Mesodermal cell (in vitro differentiated cells): ENCODE measurements at regions not wholly inside any gene's neighbourhood (a gene's known extent, or its start where the extent isn't known, plus 50 kb on each side); places are given as distances from the start of the nearest gene placed in this dataset.

Source experiments
- H3K27ac ChIP-seq: 2 replicates; pipeline ENCODE4 v1.7.0; 2013; ENCODE audit warnings: mild to moderate bottlenecking, low read depth, low read length, moderate library complexity; ENCODE audit not compliant: severe bottlenecking
- H3K36me3 ChIP-seq: 2 replicates; pipeline ENCODE4 v1.7.1; 2013; ENCODE audit warnings: mild to moderate bottlenecking, low read length, moderate library complexity; ENCODE audit not compliant: control insufficient read depth, insufficient read depth
- H3K4me1 ChIP-seq: one replicate; pipeline ENCODE4 v1.7.1; 2013; ENCODE audit warnings: mild to moderate bottlenecking, low read length; ENCODE audit not compliant: insufficient read depth, control insufficient read depth, poor library complexity, severe bottlenecking
- H3K4me3 ChIP-seq: 2 replicates; pipeline ENCODE4 v1.7.0; 2013; ENCODE audit warnings: low read length, control low read depth, mild to moderate bottlenecking; ENCODE audit not compliant: insufficient read depth, poor library complexity, severe bottlenecking; ENCODE audit errors: extremely low read depth
- H3K9me3 ChIP-seq: 2 replicates; pipeline ENCODE4 v1.7.1; 2013; ENCODE audit warnings: mild to moderate bottlenecking, low read length, moderate library complexity; ENCODE audit not compliant: control insufficient read depth
- WGBS, 2 experiments: methylation state at CpG; one replicate each; pipeline ENCODE4 v1.1.5; 2013; ENCODE audit warnings: missing lambda C conversion rate in 2 of 2; ENCODE audit not compliant: insufficient coverage in 2 of 2; 5-methylcytosine and 5-hydroxymethylcytosine counted together

DNA sequence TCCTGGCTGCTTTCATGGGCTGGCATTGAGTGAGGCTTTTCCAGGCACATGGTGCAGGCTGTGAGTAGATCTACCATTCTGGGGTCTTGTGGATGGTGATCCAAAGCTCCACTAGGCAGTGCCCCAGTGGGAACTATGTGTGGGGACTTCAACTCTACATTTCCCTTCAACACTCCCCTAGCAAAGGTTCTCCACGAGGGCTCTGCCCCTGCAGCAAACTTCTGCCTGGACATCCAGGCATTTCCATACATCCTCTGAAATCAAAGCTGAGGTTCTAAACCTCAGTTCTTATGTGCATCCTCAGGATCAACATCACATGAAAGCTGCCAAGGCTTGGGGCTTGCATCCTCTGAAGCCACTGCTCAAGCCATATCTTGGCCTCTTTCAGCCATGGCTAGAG lies 282.9 kb upstream of the ZPLD1 start:
- H3K36me3 ChIP-seq, result no peaks in the 10 kb centered on the region
- WGBS, 2 experiments, result 43% methylated on average over 1 of the region's 1 CpG; no CpG with 5 or more reads in 1 of the 2 experiments

DNA sequence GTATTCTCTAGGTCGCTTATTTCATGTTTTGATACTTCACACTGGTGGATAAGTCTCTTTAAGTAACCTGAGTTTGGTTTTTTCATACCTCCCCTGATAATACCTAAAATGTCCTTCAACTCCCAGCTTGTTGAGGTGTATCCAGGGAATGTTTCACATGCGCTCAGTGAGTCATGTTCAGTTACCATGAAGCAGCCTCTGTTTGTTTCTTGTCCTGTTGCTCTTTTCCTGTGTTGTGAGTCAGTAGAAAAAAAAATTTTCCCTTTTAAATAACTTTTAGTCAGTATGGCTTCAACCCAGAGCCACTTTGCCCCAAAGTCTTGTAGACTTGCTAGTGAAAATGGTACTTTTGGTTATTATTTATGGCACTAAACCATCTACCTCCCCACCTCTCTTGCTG lies 278.4 kb upstream of the ZPLD1 start:
- H3K9me3 ChIP-seq, result peaks cover 8% of the 10 kb centered on the region
- no peak overlapping the region for H3K4me3 ChIP-seq
- 100% methylated on average over 1 of the region's 2 CpGs; no CpG with 5 or more reads in 1 of the 2 experiments for WGBS, 2 experiments
- H3K4me1 ChIP-seq, result no peaks in the 10 kb centered on the region
- no peaks in the 10 kb centered on the region for H3K36me3 ChIP-seq
- H3K27ac ChIP-seq, result no peak overlapping the region

More for the DNA sequence above, 282.9 kb upstream of the ZPLD1 start:
- no peak overlapping the region for H3K27ac ChIP-seq
- no peaks in the 10 kb centered on the region for H3K4me1 ChIP-seq
- no peak overlapping the region for H3K4me3 ChIP-seq
- peaks cover 8% of the 10 kb centered on the region for H3K9me3 ChIP-seq

DNA sequence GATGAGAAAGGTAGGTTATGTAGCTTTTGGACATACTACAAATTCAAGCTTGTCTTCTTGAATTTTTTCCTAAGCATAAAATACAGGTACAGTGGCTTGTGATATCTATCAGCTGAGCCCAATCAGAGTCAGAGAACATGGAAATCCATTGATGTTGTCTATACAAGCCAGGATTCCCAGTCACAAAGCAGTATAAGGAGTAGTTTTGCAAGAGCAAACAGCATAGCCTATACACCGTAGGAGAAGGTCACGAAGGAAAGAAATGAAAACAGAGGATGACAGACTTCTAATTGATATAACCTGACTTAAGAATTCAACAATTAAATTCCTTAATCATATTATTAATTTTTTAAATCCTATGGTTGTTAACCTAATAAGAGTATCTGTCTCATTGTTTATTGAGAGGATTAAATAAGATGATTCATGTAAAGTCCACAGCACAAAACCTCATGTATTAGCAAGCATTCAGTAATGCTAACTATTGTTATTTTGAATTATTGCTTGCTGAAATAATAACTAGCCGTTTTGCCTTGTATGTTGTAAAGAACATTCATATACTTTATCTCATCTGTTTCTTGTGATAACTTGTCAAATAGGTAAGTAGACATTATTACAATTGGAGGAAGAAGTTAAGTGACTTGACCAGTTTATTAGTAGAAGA lies 276.6 kb upstream of the ZPLD1 start:
- H3K4me1 ChIP-seq, result no peaks in the 10 kb centered on the region
- no peak overlapping the region for H3K4me3 ChIP-seq
- no CpG with 5 or more reads among the region's 3 CpGs for whole genome bisulfite sequencing, 2 experiments
- H3K36me3 ChIP-seq, result no peaks in the 10 kb centered on the region
- H3K27ac ChIP-seq, result no peak overlapping the region
- H3K9me3 ChIP-seq, result no peaks in the 10 kb centered on the region

DNA sequence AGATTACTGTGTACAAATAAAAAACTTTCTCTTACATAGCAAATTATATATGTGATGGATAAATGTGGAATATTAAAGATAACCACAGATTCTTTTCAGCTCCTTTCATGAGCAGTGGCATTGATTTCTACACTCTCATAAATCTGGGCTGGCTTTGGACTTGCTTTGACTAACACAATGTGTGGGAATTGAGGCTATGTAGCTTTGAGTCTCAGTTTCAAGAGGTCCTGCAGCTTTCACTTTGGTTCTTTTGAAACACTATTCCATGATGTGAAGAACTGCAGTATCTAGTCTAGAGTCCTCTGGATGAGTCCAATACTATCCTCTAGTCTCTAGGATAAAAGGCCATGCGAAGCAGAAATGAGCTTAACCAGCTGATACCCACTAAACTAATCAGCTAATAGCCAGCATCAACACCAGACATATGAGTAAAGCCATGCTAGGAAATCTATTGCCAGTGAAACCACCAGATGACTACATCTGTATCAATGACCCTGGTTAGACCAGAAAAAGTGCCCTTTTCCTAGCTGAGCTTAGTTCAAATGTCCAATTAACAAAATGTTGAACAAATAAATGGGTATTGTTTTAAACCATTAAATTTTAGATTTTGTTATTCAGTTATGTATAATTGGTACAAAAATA lies 274.9 kb upstream of the ZPLD1 start:
- H3K4me3 ChIP-seq, result no peak overlapping the region
- H3K9me3 ChIP-seq, result no peaks in the 10 kb centered on the region
- no peaks in the 10 kb centered on the region for H3K36me3 ChIP-seq
- no peaks in the 10 kb centered on the region for H3K4me1 ChIP-seq
- WGBS, 2 experiments, result 100% methylated on average over 1 of the region's 1 CpG; no CpG with 5 or more reads in 1 of the 2 experiments
- H3K27ac ChIP-seq, result no peak overlapping the region

DNA sequence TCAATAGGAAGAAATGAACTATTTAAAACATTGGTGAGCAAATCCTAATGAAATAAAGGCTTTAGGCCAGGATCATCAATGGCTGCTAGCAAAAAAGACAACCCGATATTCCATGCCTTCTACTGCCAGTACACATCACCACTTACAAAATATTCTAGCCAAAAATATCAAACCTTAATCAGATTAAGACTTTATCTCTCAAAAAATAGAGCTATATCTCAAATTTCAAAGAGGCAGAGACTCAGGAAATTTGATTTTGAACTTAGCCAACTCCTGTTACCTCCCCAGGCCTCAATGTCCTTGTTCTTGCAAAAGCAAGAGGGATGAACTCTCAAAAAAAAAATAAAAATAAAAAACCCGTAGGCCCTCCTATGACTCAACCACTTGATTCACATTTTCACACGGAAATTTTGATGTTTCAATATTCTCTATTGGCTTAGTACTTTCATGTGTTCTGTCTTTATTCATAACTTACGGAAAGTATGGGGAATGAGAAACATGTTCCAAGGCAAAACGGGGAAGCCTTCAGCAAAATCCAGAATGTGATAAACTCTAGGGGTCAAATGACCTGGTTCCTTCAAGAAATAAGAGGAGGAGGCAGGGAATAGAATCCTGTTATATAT lies 273.3 kb upstream of the ZPLD1 start:
- Histone ChIP-seq H3K36me3 (no peaks in the 10 kb centered on the region), H3K9me3 (no peaks in the 10 kb centered on the region), H3K27ac (no peak overlapping the region), H3K4me1 (no peaks in the 10 kb centered on the region), H3K4me3 (no peak overlapping the region)
- WGBS, 2 experiments, result 92 to 98% methylated on average over 2 to 4 of the region's 5 CpGs

DNA sequence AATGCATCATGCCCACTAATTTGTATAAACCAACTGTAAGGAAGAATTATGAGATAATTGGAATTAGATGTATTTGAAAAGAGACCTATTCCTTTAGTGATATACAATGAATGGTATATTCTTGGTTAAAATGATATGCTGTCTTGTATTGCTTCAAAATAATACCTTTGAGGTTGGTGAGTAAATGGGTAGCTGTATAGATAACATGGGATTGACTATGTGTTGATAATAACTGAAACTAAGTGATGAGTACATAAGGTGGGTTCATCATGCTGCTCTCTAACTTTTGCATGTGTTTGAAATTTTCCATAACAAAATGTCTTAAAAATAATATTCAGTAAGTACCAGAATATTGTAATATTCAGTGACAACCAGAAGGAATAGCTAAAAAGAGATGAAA lies 272.6 kb upstream of the ZPLD1 start:
- no peak overlapping the region for H3K4me3 ChIP-seq
- H3K4me1 ChIP-seq, result no peaks in the 10 kb centered on the region
- no peak overlapping the region for H3K27ac ChIP-seq
- H3K9me3 ChIP-seq, result no peaks in the 10 kb centered on the region
- no peaks in the 10 kb centered on the region for H3K36me3 ChIP-seq

DNA sequence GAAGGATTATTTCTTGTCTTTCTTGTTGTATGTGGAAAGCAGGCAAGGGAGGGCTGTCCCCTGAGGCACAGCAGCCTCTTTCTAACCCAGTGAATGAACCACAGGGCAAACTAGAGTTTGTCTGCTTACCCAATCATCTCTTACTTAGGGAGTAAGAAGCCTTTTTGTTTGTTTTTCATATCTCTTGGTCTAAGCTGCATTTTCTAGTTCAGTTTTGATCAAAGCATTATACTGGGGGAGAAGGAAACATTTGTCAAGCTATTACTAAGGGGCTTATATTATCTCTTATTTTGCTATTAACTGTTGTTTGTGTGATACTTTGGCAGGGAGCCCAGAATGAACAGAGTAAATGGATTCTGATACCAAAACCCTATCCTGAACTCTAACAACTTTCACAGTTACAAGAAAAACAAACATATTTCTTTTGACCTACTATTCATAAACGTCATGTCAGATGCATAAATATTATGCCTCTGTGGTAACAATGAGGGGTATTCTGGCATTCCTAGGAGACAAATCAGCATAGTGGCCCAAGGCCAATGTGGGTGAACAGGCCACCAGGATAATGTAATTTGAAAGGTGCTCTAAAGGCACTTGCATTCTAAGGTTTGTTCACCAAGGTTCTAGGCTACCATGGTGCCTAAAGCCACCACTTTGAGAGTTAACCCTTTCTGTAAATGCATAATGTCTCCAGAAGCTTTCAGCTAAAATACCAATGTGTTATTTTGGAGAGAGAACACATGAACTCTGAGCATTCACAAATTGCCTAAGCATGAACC lies 271.6 kb upstream of the ZPLD1 start:
- no peak overlapping the region for H3K4me3 ChIP-seq
- H3K36me3 ChIP-seq, result no peaks in the 10 kb centered on the region
- whole genome bisulfite sequencing, 2 experiments, result no CpG with 5 or more reads among the region's 1 CpG
- H3K9me3 ChIP-seq, result no peaks in the 10 kb centered on the region
- no peak overlapping the region for H3K27ac ChIP-seq
- H3K4me1 ChIP-seq, result no peaks in the 10 kb centered on the region

DNA sequence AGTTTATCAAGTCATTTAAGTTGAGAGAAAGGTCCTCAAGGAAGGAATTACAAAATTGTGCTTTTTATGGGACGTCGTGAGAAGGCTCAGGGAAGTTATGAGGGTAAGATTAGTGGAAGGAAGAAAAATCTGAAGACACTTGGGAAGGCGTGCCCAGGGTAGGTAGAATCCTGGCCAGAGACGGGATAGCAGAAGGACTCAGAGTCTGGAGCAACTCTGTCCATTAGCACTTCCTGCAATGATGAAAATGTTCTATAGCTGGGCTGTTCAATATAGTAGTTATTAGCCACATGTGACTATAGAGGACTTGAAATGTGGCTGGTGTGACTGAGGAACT lies 271.0 kb upstream of the ZPLD1 start:
- Histone ChIP-seq H3K4me3 (no peak overlapping the region), H3K4me1 (no peaks in the 10 kb centered on the region), H3K27ac (no peak overlapping the region), H3K9me3 (no peaks in the 10 kb centered on the region), H3K36me3 (no peaks in the 10 kb centered on the region)
- WGBS, 2 experiments, result 88 to 95% methylated on average over 3 to 4 of the region's 4 CpGs

DNA sequence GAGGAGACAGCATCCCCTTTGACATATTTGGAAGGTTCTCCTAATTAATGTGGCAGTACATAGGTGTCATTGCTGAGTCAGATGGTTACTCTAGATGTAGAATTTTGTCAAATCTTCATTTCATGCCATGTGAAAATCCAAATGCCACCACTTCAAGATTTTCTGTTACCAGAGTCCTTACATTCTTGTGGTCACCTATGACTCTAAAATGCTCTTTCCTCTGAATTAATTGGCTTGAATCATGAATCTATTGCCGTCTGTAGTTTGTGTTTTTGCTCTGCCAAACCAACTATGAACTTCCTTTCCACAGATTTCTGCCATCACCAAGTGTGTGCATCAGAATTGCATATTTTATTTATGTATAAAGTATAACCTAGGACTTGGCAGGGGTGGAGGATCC lies 269.4 kb upstream of the ZPLD1 start:
- Histone ChIP-seq H3K4me1 (no peaks in the 10 kb centered on the region), H3K27ac (no peak overlapping the region), H3K36me3 (no peaks in the 10 kb centered on the region), H3K9me3 (no peaks in the 10 kb centered on the region), H3K4me3 (no peak overlapping the region)
- 100% methylated on average over 1 of the region's 1 CpG; no CpG with 5 or more reads in 1 of the 2 experiments for WGBS, 2 experiments

DNA sequence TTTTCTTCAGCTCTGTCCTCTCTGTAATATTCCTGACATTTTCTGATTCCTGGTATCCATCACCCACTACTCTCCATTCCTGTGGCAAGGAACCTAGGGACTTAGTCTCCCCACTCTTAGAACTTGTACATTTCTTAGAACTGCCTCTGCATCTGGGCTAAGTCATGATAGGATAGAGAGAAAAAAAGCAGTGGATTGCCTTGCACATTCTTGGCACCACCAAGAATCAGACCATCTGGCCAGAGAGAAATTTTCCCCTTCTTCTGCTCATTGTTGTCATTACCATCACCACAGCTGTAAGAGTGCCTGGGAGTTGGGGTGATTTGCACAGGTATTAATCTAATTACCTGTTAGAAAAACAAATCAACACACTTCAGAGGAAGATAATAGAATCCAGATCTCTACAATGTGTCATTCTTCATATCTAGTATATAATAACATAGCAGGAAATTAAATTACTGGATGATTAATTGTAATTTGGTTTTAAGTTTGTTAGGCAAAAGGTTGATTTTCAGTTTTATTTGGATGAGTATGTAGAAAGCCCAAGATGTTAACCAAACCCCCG lies 264.8 kb upstream of the ZPLD1 start:
- WGBS, 2 experiments, result 86% methylated on average over 1 of the region's 1 CpG; no CpG with 5 or more reads in 1 of the 2 experiments
- Histone ChIP-seq H3K27ac (no peak overlapping the region), H3K4me1 (no peaks in the 10 kb centered on the region), H3K4me3 (no peak overlapping the region), H3K36me3 (no peaks in the 10 kb centered on the region), H3K9me3 (no peaks in the 10 kb centered on the region)
